Renal cortex interstitium (tissue), 11 donors: ENCODE measurements at regions not wholly inside any gene's neighbourhood (a gene's known extent, or its start where the extent isn't known, plus 50 kb on each side); places are given as distances from the start of the nearest gene placed in this dataset.

Source experiments
- DNase-seq, 11 donors: peaks; one replicate each; pipeline ENCODE4 v3.0.0-alpha.2; 2013; ENCODE audit warnings: low read depth in 9 of 11, low spot score in 4 of 11; ENCODE audit errors: extremely low read depth in 1 of 11

- DNase-seq: no peak
Observed at GRCh38 chr7:96503597-96503996, 181.7 kb upstream of the SLC25A13 start.

- no peak for DNase-seq
Observed at GRCh38 chr7:96501318-96501717, 179.4 kb upstream of the SLC25A13 start.

- DNase-seq: no peak
Observed at GRCh38 chr7:96499532-96499931, 177.6 kb upstream of the SLC25A13 start.

GRCh38 chr7:96497567-96497966 lies 175.7 kb upstream of the SLC25A13 start:
- DNase-seq: no peak

- DNase-seq: no peak
Observed at GRCh38 chr7:96495751-96496216, 173.9 kb upstream of the SLC25A13 start.

GRCh38 chr7:96486681-96487080 lies 164.8 kb upstream of the SLC25A13 start:
- no peak for DNase-seq

- no peak for DNase-seq
Observed at GRCh38 chr7:96484845-96485244, 162.9 kb upstream of the SLC25A13 start.

- DNase-seq: no peak
Observed at GRCh38 chr7:96484091-96484490, 162.2 kb upstream of the SLC25A13 start.

- no peak for DNase-seq
Observed at GRCh38 chr7:96481796-96482195, 159.9 kb upstream of the SLC25A13 start.

GRCh38 chr7:96479015-96479645 lies 157.2 kb upstream of the SLC25A13 start:
- no peak for DNase-seq

- no peak for DNase-seq
Observed at GRCh38 chr7:96471606-96472005, 149.7 kb upstream of the SLC25A13 start.

- DNase-seq: no peak
Observed at GRCh38 chr7:96452146-96452545, 130.2 kb upstream of the SLC25A13 start.

GRCh38 chr7:96449094-96449493 lies 127.2 kb upstream of the SLC25A13 start:
- DNase-seq: no peak

- no peak for DNase-seq
Observed at GRCh38 chr7:96447109-96447645, 125.3 kb upstream of the SLC25A13 start.

GRCh38 chr7:96441436-96442084 lies 119.7 kb upstream of the SLC25A13 start:
- DNase-seq: no peak

GRCh38 chr7:96440328-96440727 lies 118.4 kb upstream of the SLC25A13 start:
- no peak for DNase-seq

GRCh38 chr7:96436880-96437279 lies 115.0 kb upstream of the SLC25A13 start:
- DNase-seq: no peak

GRCh38 chr7:96430356-96430755 lies 108.5 kb upstream of the SLC25A13 start:
- no peak for DNase-seq

- DNase-seq: no peak
Observed at GRCh38 chr7:96427143-96427542, 105.2 kb upstream of the SLC25A13 start.

- DNase-seq: no peak
Observed at GRCh38 chr7:96426685-96427084, 104.8 kb upstream of the SLC25A13 start.

GRCh38 chr7:96426027-96426426 lies 104.1 kb upstream of the SLC25A13 start:
- no peak for DNase-seq
